LNCAP (cell line): ENCODE measurements at regions not wholly inside any gene's neighbourhood (a gene's known extent, or its start where the extent isn't known, plus 50 kb on each side); places are given as distances from the start of the nearest gene placed in this dataset.

ENCODE experiments used
- TF ChIP-seq, protein P1 (sequence below): fragments of 450-650 bp; IDR thresholded peaks from 2 replicates; pipeline ENCODE4 v1.5.1; 2017; ENCODE audit warnings: mild to moderate bottlenecking

- TF ChIP-seq, protein P1, sequence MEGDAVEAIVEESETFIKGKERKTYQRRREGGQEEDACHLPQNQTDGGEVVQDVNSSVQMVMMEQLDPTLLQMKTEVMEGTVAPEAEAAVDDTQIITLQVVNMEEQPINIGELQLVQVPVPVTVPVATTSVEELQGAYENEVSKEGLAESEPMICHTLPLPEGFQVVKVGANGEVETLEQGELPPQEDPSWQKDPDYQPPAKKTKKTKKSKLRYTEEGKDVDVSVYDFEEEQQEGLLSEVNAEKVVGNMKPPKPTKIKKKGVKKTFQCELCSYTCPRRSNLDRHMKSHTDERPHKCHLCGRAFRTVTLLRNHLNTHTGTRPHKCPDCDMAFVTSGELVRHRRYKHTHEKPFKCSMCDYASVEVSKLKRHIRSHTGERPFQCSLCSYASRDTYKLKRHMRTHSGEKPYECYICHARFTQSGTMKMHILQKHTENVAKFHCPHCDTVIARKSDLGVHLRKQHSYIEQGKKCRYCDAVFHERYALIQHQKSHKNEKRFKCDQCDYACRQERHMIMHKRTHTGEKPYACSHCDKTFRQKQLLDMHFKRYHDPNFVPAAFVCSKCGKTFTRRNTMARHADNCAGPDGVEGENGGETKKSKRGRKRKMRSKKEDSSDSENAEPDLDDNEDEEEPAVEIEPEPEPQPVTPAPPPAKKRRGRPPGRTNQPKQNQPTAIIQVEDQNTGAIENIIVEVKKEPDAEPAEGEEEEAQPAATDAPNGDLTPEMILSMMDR, result no peak
These were observed 206.2 kb downstream of the IL20RB start for GRCh38 chr3:137163958-137164357.

DNA sequence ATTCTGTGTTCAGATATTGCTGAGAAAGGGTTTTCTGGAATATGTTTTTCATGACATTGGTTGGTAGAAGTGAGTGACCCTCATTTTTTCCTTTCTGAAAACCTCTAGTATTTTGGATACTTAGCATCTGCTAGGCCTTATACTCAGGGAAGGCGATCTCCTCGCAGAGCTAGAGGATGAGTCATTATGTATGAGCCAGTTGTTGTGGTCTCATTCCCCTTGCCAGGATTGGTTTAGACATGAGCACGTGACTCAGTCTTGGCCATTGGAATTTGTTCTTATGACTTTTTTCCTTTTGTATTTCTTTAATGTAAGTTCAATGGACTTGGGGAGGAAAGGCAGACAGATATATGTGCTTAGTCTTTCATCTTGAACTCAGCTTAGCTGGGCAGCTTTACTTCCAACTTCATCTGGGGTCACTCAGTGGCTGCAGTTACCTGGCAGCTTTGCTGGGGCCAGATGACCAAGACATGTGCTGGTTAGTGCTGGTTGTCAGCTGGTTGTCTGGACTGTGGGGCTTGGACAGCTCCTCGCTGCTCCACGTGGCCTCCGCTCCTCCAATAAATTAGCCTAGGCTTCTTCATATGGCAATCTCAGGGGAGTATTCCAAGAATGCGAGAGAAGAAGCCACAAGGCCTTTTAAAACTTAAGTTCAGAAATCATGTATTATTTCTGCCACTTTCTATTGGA is 207.5 kb downstream of the IL20RB start:
- TF ChIP-seq, protein P1, result no peak

GRCh38 chr3:137171834-137172603 is 214.2 kb downstream of the IL20RB start:
- TF ChIP-seq, protein P1, result no peak

GRCh38 chr3:137172728-137173127 is 214.9 kb downstream of the IL20RB start:
- TF ChIP-seq, protein P1, result no peak

DNA sequence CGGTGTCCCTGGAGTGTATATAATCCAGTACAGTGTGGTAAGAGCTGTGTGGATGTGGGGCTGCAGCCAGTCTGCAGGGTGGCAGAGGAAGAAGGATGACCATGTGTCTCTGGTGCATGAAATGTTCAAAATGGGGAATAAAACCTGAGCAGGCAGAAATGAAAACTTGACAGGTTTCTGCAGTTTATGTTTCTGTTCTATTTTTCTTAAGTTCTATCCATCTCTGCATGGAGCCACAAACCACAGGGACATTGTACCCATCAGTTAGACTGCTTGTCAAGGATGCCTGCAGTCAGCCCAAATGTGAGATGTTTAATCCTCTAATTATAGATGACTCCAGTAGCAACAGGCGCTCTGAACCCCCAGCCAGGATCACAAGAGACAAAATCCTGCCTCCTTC is 216.7 kb downstream of the IL20RB start:
- TF ChIP-seq, protein P1, result no peak

- TF ChIP-seq, protein P1, result no peak
These were observed 222.4 kb downstream of the IL20RB start for GRCh38 chr3:137180220-137180619.

DNA sequence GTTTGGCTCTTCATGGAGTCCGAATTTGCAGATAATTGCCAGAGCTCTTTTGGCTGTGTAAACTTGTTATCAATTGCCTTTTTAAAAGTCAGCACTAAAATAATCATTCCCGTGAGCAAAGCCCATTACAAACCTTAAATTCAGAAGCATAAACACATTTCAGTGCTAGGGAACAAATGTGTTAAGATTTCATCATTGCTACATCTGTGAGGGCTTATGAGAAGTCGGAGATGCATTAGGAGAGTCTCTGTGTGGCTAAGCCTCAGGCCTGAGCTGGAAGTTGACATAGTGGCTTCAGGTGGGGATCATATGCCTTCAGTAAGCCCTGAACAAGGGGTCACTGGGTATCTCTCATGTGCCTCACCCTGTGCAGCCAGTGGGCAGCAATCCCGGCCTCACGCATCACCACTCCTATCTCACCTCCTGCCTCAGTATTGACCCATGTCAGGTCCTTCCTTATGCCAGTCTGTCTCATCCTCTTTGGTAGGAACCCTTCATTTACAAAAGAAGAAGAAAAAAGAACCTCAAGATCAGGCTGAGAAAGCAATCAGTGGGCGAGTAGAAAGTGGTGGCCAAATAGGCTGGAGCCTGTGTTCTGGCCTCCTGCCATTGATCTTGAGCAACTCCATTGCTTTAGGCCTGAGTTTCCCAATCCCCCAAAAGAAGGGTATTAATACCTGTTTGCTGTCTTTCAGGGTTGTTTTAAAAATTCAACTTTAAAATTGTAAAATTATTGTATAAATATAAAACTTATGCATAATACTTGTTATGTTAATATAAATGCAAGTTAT is 233.5 kb downstream of the IL20RB start:
- TF ChIP-seq, protein P1, result no peak
